HG02571 (cell line): ENCODE measurements at regions not wholly inside any gene's neighbourhood (a gene's known extent, or its start where the extent isn't known, plus 50 kb on each side); places are given as distances from the start of the nearest gene placed in this dataset.
"Not testable (repeated sequence)": the region's sequence is repeated elsewhere in the genome, so short reads cannot be mapped to it uniquely, and the experiment has no call there.

Experiments used
- ATAC-seq: cut with Tn5 transposase; IDR thresholded peaks from one replicate; pipeline ENCODE4 v1.9.1; 2021; ENCODE audit warnings: mild to moderate bottlenecking, moderate library complexity; ENCODE audit not compliant: unreplicated experiment

DNA sequence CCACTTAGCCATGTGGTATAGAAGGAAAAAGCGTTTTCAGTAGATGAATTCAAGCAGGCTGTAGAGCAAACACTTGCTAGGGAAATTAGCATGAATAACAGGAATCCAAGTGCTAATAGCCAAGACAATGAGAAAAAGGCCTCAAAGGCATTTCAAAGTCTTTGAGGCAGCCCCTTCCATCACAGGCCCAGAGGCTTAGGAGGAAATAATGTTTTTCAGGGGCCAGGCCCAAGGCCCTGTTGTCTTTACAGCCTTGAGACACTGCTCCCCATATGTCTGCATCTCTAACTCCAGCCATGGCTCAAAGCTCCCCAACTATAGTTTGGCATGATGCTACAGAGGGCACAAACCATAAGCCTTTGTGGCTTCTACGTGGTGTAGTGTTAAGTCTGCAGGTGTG lies 563.5 kb downstream of the TAF11L14 start:
- ATAC-seq = no peak

DNA sequence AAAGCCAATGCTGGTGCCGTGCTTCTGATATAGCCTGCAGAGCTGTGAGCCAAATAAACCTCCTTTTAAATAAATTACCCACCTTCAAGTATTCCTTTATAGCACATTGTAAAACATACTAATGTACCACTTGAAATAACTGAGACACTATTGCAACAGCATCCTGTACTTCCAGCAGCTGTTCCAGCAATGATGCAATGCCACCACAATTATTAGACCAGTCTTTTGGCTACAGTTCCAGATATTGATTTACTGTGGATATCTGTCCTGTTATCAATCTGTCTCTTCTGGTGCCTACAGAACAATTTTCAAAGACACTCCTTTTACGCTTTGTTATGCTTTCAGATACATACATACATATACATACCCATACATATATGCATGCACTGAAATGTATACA lies 567.9 kb downstream of the TAF11L14 start:
- ATAC-seq = no peak

DNA sequence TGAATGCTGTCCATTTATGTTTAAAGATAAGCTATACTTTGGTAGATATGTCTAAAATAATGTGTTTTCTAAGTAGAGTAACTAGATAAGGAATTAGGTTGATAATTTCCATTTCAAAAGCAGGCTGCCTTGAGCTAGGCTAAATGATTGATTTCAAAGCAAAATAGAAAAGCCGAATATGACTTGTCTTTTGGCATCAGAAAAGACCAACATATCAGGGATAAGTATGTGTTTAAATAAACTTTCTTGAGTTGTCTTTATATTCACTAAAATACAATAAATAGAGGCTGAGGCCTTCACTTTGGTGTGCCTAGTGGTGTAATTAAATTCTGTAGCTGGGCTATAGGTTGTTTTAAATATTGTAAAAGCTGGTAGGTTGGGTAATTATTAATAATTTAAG lies 569.0 kb downstream of the TAF11L14 start:
- ATAC-seq = no peak

DNA sequence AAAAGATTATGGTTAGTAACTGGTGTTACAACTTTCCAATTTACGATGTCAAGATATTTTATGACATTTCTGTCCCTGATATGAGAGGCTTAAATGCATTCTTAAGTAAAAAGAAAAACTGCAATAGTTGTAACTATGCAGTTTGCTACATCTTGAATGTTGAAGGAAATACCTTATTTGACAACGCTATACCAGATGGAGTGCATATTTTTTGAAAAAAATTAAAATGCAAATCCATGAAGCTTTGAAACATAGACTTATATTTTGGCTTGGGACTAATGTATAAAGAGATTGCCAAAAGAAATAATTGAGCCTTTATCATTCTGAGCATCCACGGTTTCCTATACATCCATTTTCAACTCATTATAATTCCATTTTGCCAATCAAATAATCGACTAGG lies 579.4 kb downstream of the TAF11L14 start:
- ATAC-seq = no peak

DNA sequence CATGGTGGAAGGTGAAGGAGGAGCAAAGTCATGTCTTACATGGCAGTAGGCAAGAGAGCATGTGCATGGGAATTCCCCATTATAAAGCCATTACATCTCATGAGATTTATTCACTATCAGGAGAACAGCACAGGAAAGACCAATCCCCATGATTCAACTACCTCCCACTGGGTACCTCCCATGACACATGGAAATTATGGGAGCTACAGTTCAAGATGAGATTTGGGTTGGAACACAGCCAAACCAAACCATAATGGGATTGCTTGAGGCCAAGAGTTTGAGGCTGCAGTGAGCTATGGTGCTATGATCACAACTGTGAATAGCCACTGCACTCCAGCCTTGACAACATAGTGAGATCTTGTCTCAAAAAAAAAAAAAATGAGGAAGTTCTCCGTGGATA lies 581.8 kb downstream of the TAF11L14 start:
- ATAC-seq = no peak

DNA sequence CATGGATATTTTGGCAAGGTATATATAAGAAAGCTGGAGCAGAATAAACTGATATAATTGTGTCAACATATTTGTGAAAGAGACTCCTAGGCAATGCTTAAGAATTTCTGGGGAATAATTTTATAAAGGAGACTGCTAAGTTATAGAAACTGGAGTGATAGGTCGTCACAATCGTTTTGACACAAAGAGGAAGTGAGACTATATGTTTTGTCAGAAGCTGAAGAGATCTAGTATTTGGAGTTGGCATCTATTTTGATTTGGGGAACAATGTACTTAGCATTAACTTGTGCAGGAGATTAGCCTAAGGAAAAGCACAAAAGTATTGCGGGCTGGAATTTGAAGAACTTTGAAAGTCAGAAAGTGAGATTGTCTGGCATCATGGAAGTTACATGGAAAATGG lies 582.5 kb downstream of the TAF11L14 start:
- ATAC-seq = no peak

DNA sequence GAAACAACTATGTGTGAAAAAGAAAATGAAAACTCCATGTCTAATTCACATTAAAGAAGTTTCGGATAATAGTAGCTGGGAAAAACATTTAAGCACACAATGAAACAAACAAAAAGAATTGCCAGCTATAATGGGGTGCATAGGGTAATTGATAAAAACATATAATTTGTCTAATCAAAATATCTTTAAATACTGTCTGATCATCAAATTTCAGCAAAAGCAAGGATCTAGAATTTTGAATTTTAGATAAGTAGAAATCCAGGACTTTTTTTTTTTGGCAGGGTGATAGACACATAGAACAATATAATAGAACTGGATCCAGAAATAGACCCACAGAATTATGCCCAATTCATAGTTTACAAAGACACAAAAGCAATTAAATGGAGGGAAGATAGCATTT lies 585.0 kb downstream of the TAF11L14 start:
- ATAC-seq = no peak

DNA sequence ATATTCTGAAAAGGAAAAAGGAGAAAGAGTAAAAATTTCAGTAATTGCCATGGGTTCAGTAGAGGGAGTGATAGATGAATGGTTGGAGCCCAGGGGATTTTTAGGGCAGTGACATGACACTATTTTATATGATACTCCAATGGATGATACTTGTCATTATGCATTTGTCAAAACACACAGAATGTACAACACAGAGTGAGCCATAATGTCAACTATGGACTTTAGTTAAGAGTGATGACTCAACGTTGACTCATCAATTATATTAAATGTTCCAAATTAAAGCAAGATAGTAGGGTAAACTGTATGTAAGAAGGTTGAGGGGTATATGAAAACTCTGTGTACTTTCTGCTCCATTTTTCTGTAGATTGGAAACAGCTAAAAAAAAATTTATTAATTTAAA lies 586.4 kb downstream of the TAF11L14 start:
- no peak for ATAC-seq

DNA sequence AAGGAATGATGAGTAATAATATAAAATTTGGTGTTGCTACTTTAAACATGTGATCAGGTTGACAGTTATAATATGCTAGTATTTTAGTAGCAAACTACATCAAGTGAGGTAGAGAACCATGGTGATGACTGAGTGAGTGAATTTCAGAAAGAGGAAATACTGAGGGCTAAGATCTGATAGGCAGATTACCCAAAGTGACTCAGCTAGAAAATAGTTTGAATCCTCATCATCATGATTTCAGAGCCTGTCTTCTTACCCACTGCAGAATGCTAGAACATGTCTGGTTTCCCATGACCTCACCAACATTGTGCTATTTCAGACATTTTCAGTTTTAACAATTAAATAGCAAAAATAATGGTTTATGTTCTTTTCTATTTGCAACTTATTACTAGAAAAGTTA lies 602.1 kb downstream of the TAF11L14 start:
- ATAC-seq = no peak

DNA sequence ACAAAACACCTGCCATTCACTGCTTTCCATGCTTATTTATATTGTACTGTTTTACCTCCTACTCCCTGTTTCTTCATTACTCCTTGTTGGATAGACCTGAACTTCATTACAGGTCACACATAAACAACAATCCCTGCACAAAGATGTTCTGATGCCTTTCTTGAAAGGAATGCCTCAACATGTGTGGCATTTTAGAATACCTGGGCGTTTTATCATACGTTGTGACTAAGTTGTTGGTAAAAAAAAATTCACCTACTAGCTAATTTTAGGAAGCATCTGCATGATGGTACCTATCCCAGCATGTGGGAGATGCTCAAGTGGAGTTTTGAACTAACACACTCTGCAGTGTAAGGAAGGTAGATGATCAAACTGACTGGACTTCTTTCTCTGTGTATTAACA lies 604.1 kb downstream of the TAF11L14 start:
- no peak for ATAC-seq

DNA sequence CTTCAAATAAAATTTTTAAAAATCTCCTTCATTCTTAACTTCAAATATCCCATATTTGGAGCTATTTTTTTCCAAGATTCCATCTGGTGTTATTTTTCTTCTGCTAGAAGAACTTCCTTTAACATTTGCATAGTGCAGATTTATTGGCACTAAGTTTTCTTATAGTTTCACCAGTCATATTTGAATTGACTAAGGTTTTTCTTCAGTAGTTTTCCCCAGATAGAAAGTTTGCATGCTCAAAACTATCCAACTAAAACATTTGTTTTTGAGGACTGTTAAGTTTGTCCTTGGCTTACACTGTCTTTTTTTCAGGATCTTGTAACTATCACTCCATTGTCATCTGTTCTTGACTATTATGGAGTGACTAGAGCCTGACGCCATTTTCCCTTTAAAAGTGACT lies 606.7 kb downstream of the TAF11L14 start:
- no peak for ATAC-seq

DNA sequence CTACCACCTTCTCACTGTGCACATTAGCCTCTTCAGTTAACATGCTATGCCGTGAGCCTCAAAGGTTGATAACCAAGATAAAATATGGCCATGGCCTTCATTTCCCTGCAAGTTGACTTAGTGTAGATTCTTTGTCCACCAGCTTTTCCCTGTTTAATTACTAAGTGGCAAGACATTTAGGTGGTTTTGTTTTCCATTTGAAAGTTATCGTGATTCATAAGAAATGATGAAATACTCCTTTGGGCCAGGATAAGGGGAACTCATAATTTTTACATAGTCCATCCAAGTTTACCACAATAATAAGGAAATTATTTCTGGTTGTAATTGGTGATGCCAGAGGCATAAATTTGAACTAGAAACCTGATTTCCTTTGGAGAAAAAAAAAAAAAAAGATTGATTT lies 609.6 kb downstream of the TAF11L14 start:
- no peak for ATAC-seq

DNA sequence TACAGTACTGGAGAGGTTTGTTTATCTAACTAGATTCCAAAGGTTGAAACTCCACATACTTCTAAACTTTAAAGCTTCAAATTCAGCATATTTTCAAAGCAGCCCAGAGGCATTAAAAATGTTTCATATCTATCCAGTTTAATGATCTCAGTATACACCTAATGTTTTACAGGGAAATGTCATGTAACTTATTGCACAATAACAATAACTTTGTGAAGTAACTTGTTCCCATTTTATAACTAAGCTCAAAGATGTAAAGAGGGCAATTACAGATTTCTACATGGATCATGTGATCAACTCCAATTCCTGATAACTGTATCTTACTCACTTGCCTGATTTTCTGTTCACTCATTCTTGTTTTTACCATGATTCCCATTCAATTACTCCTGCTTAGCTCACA lies 610.0 kb downstream of the TAF11L14 start:
- ATAC-seq = no peak

DNA sequence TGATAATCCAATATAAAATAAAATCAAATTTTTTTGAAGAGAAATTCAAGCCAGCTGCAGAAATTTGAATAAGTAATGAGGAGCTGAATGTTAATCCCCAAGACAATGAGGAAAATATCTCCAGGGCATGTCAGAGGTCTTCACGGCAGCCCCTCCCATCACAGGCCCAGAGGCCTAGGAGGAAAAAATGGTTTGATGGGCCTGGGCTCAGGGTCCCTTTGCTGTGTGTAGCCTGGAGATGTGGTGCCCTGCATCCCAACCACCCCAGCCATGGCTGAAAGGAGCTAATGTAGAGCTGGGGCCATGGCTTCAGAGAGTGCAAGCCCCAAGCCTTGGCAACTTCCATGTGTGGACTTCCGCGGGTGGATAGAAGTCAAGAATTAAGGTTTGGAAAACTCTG lies 618.3 kb downstream of the TAF11L14 start:
- no peak for ATAC-seq

DNA sequence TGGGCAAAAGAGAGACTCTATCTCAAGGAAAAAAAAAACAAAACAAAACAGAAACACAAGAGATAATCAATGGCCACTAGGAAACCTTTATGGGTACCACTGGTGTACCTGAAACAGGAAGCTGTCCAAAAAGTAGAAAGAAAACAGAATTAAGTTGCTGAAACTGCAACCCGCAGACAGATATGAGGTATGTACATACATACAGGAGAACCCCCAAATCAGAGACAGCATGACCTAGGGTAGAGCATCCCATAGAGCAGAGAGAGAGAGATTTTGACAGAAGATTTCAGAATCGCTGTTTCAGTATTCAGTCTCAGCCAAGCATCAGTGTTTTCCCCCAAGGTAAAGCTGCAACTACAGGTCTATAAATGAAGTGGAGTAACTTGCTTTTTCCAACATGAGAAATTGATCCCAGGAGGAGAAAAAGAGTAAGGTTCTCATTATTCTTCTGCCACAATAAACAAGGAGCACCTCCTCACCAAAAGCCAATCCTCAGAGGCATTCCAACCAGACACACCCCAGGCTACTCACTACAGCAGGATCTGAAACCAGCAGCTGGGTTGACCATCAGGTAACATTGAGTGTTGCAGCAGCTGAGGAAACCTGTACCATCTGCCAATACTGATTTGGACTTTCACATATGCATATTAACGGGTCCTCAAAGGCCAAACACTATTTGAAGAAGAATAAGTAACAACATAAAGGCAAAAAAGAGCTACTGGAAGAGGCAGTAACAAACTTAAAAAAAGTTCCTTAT lies 630.0 kb downstream of the TAF11L14 start:
- no peak for ATAC-seq

DNA sequence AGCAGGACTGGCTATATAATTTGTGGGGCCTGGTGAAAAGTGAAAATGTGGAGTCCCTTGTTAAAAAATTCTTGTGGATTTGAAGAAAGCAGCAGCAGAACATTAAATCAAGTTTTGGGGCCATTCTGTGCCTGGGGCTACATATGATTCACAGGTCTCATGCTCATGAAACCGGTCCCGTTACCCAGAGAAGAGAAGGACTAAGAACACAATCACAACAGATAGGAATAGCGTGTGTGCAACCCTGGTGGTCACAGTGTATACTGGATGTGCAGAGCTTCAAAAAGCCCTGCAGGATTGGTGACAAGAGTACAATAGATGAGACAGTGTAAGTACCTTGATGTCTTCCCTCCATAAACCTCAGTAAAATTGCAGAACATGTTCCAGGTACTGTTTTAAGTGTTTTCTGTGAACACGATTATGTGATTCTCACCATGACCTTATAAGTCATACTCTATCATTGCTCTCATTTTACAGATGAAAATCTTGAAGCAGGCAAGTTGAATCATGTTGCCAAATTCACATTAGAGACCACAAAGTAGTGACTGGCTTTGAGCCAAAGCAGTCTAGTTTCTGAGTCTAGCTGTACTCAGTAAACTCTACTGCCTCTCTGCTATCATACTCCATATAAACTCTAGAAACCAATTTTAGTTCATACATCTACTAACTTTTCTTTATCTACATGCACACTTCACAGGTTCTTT lies 636.5 kb downstream of the TAF11L14 start:
- no peak for ATAC-seq

DNA sequence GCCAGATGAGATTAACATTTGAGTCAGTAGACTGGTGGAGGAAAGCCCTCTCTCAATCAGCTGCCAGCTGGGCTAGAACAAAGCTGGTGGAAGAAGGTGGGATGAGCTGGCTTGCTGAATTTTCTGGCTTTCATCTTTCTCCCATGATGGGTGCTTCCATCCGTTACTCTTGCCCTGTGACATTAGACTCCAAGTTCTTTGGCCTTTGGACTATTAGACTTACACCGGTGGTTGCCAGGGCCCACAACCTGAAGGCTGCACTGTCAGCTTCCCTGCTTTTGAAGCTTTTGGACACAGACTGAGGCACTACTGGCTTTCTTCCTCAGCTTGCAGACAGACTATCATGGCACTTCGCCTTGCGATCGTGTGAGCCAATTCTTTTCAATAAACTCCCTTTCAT lies 642.7 kb downstream of the TAF11L14 start:
- no peak for ATAC-seq

DNA sequence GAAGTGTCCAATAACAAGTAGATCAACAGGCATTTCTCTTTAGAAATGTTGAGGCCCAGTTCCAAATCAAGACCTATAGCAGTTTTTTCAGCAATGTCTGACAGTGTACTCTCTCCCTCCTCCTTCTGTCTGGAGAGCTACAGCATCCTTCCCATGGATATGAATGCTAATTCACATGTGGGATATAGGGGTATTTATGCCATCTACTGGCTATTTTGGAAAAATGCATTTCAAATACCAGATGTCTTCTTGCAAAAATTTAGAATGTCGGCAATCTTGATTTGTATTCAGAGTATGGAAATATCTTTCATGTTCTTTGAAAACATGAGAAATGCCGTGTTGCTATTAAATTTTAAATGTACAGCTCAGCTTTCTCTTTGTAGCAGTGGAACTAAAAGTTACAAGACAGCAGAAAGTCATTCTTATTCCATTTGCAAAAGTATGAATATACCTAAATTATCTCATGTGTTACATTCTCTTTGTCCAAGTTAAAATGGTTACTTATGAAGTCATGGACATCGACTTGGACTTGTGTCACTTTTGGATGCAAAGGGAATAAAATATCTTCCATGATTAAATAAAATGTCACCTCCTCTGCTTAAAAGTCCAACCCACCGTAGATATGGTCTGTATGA lies 647.8 kb downstream of the TAF11L14 start:
- no peak for ATAC-seq

DNA sequence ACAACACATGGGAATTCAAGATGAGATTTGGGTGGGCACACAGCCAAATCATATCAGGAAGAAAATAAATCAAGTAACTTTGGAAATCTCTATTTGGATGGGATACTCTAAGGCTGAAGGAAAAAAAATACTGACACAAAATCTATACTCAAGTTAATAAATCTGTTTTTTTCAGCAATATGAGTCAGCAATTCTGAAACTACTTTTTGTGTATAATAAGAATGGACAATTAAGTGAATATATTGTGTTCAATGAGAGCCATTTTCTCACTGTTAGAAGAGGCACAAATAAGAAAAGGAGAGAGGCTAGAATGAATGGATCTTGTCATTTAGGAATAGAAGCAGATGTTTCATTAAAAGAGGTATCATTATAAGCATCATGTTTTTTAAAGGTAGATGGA lies 651.0 kb downstream of the TAF11L14 start:
- ATAC-seq = no peak

DNA sequence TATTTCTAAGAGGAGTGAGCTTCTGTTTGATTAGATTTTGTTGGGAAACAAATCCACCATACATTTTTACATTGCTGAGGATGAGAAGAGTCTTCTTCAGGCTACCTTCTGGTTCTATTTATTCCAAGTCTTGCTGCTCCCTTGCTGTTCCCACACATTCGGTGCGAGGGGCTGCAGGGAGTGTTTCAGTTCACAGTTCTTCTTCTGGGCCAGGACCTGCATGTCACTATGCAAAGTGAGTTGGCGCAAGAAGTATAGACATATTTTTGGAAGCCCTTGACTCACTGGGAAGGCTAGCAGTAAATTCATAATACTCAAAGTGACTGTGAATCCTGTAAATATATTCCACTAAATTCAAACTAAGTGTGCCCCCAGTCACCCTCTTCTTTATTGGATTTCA lies 657.9 kb downstream of the TAF11L14 start:
- no peak for ATAC-seq

DNA sequence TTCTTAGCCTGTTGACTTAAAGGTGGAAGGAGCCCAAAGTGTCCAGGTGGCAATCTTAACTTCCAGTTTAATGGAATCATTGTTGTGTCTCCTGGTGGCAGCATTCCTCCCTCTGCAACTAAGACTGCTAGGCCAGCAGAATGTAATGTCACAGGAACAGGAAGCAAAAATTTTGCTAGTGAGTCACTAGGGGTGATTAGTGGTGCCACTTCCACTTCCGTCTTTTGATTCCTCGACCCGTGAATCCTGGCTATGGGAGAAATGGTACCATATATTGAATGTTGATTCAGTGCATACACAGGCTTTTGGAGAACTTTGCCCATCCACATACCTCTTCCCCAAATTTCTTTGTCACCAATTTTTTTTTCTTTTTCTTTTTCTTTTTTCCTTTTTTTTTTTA lies 661.4 kb downstream of the TAF11L14 start:
- ATAC-seq = not testable (repeated sequence)

DNA sequence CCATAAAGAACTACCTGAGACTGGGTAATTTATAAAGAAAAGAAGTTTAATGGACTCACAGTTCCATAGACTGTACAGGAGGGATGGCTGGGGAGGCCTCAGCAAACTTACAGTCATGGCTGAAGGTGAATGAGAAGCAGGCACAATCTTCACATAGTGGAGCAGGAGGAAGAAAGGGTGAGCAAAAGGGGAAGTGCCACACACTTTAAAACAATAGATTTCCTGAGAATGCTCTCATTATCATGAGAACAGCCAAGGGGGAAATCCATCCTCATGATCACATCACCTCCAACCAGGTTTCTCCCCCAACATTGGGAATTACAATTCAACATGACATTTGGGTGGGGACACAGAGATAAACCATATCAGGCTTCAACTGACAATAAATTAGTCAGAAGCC lies 664.9 kb downstream of the TAF11L14 start:
- ATAC-seq = no peak
